BJ (cell line): ENCODE measurements at regions not wholly inside any gene's neighbourhood (a gene's known extent, or its start where the extent isn't known, plus 50 kb on each side); places are given as distances from the start of the nearest gene placed in this dataset.

Source experiments
- CTCF ChIA-PET: fragments of 350-600 bp; formaldehyde crosslinking; extraction: SDS; loops from one replicate; lab custom pipeline; 2021; ENCODE audit warnings: antibody characterized with exemption, inconsistent platforms; lab: Yijun Ruan, JAX
- POLR2A ChIA-PET: fragments of 300-600 bp; sonication (Branson Sonifier 250); formaldehyde crosslinking; extraction: SDS; loops from one replicate; lab custom pipeline; 2021; ENCODE audit warnings: antibody characterized with exemption; lab: Charles Lee
- DNase-seq: peaks from one replicate; pipeline ENCODE4 v3.0.0-alpha.2; 2011; ENCODE audit warnings: low read depth
- H3K27me3 ChIP-seq: 2 replicates; pipeline ENCODE4 v1.6.0; 2011; ENCODE audit warnings: low read length; ENCODE audit not compliant: control insufficient read depth, insufficient read depth
- H3K36me3 ChIP-seq: 2 replicates; pipeline ENCODE4 v1.5.1; 2011; ENCODE audit warnings: low read length; ENCODE audit not compliant: control insufficient read depth, insufficient read depth
- H3K4me3 ChIP-seq: 2 replicates; pipeline ENCODE4 v1.5.1; 2011; ENCODE audit warnings: low read depth, mild to moderate bottlenecking, control low read depth, low read length
- TF ChIP-seq, protein P1 (sequence below): IDR thresholded peaks from 2 replicates; pipeline ENCODE4 v1.5.1; 2011; ENCODE audit warnings: low read depth, mild to moderate bottlenecking, control low read depth, inconsistent platforms, low read length, moderate library complexity; ENCODE audit not compliant: insufficient read depth

DNA sequence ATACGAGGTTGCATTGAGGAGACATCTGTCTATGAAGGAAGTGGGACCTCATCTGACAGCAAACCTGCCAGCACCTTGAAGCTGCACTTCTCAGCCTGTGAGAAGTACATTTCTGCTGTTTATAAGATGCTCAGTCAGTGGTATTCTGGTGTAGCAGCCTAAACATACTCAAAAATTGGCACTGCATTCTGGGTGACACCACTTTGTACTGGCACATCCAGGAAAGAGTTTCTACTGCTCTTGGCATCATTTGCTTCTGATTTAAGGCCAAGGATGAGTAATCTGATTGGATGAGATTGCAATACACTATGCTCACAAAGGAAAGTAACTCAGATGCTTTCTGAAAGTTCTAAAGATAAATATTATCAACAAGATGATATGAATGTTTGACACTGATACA is 275.4 kb upstream of the TFAP2D start:
- ChIA-PET CTCF (interaction anchor here (0.6 kb wide), 1 partner anchor 10 kb away, joined by 3 read pairs; no protein-coding TSS in a partner anchor), POLR2A (no interaction called here)
- H3K27me3 ChIP-seq: no peaks in the 10 kb centered on the region
- TF ChIP-seq, protein P1, sequence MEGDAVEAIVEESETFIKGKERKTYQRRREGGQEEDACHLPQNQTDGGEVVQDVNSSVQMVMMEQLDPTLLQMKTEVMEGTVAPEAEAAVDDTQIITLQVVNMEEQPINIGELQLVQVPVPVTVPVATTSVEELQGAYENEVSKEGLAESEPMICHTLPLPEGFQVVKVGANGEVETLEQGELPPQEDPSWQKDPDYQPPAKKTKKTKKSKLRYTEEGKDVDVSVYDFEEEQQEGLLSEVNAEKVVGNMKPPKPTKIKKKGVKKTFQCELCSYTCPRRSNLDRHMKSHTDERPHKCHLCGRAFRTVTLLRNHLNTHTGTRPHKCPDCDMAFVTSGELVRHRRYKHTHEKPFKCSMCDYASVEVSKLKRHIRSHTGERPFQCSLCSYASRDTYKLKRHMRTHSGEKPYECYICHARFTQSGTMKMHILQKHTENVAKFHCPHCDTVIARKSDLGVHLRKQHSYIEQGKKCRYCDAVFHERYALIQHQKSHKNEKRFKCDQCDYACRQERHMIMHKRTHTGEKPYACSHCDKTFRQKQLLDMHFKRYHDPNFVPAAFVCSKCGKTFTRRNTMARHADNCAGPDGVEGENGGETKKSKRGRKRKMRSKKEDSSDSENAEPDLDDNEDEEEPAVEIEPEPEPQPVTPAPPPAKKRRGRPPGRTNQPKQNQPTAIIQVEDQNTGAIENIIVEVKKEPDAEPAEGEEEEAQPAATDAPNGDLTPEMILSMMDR: no peak
- H3K36me3 ChIP-seq: no peaks in the 10 kb centered on the region
- DNase-seq: no peak
- H3K4me3 ChIP-seq: no peak overlapping the region

DNA sequence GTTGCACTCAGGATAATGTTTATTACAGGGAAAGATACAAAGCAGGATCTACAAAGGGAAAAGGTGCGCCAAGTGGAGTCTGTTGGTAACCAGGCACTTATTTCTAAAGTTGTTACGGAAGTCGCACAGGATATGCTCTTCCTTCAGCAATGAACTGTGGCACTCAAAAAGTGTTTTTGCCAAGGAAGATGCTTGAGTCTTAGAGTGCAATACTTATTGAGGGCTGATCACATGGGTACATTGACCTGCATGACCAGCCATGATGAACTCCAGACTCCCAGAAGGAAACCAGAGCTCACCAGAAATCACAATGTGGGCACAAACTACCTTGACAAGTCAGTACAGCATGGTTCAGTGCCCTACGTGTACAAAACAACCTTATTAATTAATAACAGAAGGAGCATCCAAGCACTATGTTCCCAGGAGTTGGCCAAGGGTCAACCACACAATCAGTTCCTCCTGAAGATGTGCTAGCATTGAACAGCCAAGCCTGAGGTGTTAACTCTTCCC is 270.7 kb upstream of the TFAP2D start:
- no peak for DNase-seq
- CTCF ChIA-PET: no interaction called here
- Histone ChIP-seq H3K4me3 (no peak overlapping the region), H3K36me3 (no peaks in the 10 kb centered on the region), H3K27me3 (no peaks in the 10 kb centered on the region)
- POLR2A ChIA-PET: no interaction called here
- TF ChIP-seq, protein P1: no peak

DNA sequence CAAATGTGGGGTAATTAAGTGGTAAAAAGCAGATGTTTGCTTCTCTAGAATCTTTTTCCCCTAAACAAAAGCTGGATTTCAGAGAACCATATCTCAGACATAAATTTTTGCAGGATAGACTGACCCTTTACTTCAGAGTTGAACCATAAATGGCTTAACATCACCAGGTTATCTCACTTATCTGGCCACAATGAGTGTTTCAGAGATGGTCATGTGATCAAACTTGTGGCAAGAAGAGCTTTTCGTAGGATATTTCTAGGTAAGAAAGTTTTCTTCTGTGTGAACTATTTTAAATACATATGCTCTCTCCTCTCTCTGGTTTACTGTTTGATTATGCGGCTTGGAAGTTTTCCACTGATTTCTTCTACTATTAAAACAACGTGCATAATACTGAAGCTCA is 270.2 kb upstream of the TFAP2D start:
- CTCF ChIA-PET: no interaction called here
- TF ChIP-seq, protein P1: no peak
- Histone ChIP-seq H3K4me3 (no peak overlapping the region), H3K36me3 (no peaks in the 10 kb centered on the region), H3K27me3 (no peaks in the 10 kb centered on the region)
- no peak for DNase-seq
- POLR2A ChIA-PET: no interaction called here

DNA sequence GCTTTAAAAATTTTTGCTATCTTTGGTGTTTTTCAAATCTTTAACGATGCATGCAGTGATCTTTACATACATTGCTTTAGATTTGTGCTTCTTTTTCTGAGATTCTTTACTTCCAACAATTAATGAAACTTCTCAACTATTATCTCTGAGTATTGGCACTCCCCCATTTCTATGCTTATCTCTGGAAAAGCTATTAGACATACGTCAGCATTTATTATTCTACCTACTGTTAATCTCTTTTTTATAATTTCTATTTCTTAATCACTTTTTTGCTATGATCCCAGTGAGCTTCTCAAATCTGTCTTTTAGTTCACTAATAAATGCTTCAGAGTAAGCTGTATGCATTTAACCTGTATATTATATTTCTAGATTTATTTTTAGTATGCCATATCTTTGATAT is 264.2 kb upstream of the TFAP2D start:
- ChIA-PET CTCF (no interaction called here), POLR2A (no interaction called here)
- no peaks in the 10 kb centered on the region for H3K36me3 ChIP-seq
- DNase-seq: no peak
- H3K27me3 ChIP-seq: no peaks in the 10 kb centered on the region
- TF ChIP-seq, protein P1: no peak
- H3K4me3 ChIP-seq: no peak overlapping the region

DNA sequence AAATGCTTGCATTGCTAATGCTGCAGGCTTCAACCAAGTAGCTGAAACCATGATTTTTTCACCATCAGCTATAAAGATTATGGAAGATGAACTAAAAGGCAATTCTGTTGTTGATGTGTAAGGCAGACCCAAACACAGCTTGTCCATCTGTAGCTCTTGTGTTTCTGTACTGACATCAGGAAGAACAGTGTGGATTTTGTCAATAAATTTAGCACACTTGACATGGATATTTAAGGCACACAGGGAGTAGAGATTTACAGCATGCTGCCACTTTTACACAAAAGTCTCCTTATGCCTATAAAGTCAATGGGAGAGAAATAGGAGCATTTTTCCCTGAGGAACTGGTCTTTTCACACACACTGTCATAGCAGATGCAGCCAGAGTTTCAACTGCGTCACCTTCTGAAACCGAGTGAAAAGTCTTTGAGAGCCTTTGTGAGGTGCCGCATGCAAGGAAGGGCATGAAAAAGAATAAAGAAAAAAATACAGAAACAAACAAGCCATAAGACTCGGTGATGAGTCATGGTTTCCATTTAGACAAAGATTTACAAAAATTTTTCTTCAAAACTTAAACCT is 261.4 kb upstream of the TFAP2D start:
- DNase-seq: no peak
- Histone ChIP-seq H3K27me3 (no peaks in the 10 kb centered on the region), H3K4me3 (no peak overlapping the region), H3K36me3 (no peaks in the 10 kb centered on the region)
- CTCF ChIA-PET: no interaction called here
- POLR2A ChIA-PET: no interaction called here
- TF ChIP-seq, protein P1: no peak
